GM12878 (cell line): ENCODE measurements at regions not wholly inside any gene's neighbourhood (a gene's known extent, or its start where the extent isn't known, plus 50 kb on each side); places are given as distances from the start of the nearest gene placed in this dataset.

Experiments
- BACH1 ChIP-seq: fragments of 450-650 bp; IDR thresholded peaks from 2 replicates; pipeline ENCODE4 v1.6.1; 2017; ENCODE audit warnings: mild to moderate bottlenecking, borderline replicate concordance
- CHD4 ChIP-seq: fragments of 200-600 bp; sonication (generic); IDR thresholded peaks from 2 replicates; pipeline ENCODE4 v1.6.1; 2016; ENCODE audit warnings: mild to moderate bottlenecking
- CREM ChIP-seq: IDR thresholded peaks from 2 replicates; pipeline ENCODE4 v1.6.1; 2014; ENCODE audit warnings: antibody characterized with exemption, low read depth
- DPF2 ChIP-seq: fragments of 450-650 bp; IDR thresholded peaks from 2 replicates; pipeline ENCODE4 v1.6.1; 2017; ENCODE audit warnings: mild to moderate bottlenecking
- EED ChIP-seq: sonication (generic); IDR thresholded peaks from 2 replicates; pipeline ENCODE4 v1.6.1; 2016; ENCODE audit warnings: antibody characterized with exemption, low read depth
- ETV6 ChIP-seq, 2 experiments: fragments of 450-650 bp in 1 of 2; IDR thresholded peaks in 1 of 2; conservative IDR thresholded peaks in 1 of 2; 2 replicates each; pipeline ENCODE4 v1.6.1; 2014; ENCODE audit warnings: antibody characterized with exemption in 1 of 2, borderline replicate concordance in 1 of 2, low read depth in 1 of 2, mild to moderate bottlenecking in 1 of 2, moderate library complexity in 1 of 2
- EZH2 ChIP-seq: IDR thresholded peaks from 2 replicates; pipeline ENCODE4 v1.6.1; 2012; ENCODE audit warnings: low read depth, mild to moderate bottlenecking, control low read depth, inconsistent platforms, low read length, borderline replicate concordance; ENCODE audit not compliant: control insufficient read depth
- HCFC1 ChIP-seq: fragments of 150-350 bp; IDR thresholded peaks from 2 replicates; pipeline ENCODE4 v1.6.1; 2014; ENCODE audit warnings: low read length
- IKZF1 ChIP-seq: fragments of 450-650 bp; conservative IDR thresholded peaks from 2 replicates; pipeline ENCODE4 v1.6.1; 2017; ENCODE audit warnings: antibody characterized with exemption, mild to moderate bottlenecking
- IKZF2 ChIP-seq, 2 experiments: fragments of 450-650 bp; IDR thresholded peaks; 2 replicates each; pipeline ENCODE4 v1.6.1; 2017; ENCODE audit warnings: mild to moderate bottlenecking in 2 of 2, moderate library complexity in 2 of 2
- MYC ChIP-seq: IDR thresholded peaks from 2 replicates; pipeline ENCODE4 v1.6.1; 2011; ENCODE audit warnings: mild to moderate bottlenecking, low read length, moderate library complexity, inconsistent platforms; ENCODE audit not compliant: insufficient read depth, insufficient replicate concordance, insufficient read length, severe bottlenecking
- NFYB ChIP-seq: IDR thresholded peaks from 2 replicates; pipeline ENCODE4 v1.6.1; 2011; ENCODE audit warnings: low read depth, mild to moderate bottlenecking, low read length, improper control_type of control experiment, moderate library complexity; ENCODE audit not compliant: insufficient read depth
- NR2C2 ChIP-seq: IDR thresholded peaks from 2 replicates; pipeline ENCODE4 v1.6.1; 2011; ENCODE audit warnings: borderline replicate concordance, low read depth; ENCODE audit not compliant: control insufficient read depth, insufficient read length
- NR2F1 ChIP-seq: fragments of 450-650 bp; conservative IDR thresholded peaks from 2 replicates; pipeline ENCODE4 v1.6.1; 2017; ENCODE audit warnings: mild to moderate bottlenecking
- NRF1 ChIP-seq: conservative IDR thresholded peaks from 2 replicates; pipeline ENCODE4 v1.6.1; 2011; ENCODE audit warnings: mild to moderate bottlenecking, low read depth, low read length, improper control_type of control experiment
- POU2F2 ChIP-seq: IDR thresholded peaks from 3 replicates; pipeline ENCODE4 v1.6.1; 2011; ENCODE audit warnings: low read depth, mild to moderate bottlenecking, low read length, borderline replicate concordance
- RAD21 ChIP-seq: IDR thresholded peaks from 2 replicates; pipeline ENCODE4 v1.6.1; 2011; ENCODE audit warnings: mild to moderate bottlenecking, low read depth, low read length, moderate library complexity; ENCODE audit not compliant: insufficient read depth
- RBBP5 ChIP-seq: fragments of 200-600 bp; sonication (generic); conservative IDR thresholded peaks from 2 replicates; pipeline ENCODE4 v1.6.1; 2016
- TAF1 ChIP-seq: IDR thresholded peaks from 2 replicates; pipeline ENCODE4 v1.6.1; 2011; ENCODE audit warnings: mild to moderate bottlenecking, low read depth, low read length, borderline replicate concordance

DNA sequence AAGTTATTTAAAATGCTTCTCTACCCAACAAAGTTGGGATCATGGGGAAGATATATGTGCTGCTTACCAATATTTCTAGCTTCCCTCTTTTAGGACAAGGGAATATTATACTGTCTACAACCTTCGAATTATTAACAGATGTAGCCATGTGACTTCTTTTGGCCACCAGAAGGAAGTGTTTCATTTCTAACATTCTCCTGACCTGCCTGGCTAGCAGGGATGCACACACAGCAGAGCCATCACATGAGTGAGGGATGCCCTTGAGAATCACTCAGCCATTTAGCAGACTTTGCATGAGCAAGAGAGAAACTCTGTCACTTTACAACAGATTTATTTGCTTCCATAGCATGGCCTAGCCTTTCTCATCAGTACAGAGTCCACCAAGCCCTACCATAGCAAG lies 230.7 kb upstream of the MARCKS start (continued):
- no peak for TF ChIP-seq NR2C2
- TF ChIP-seq CHD4, result no peak
- no peak for TF ChIP-seq HCFC1
- 0 out of 2 replicates have a peak, but pooled peaks have one; percentile 20 for TF ChIP-seq BACH1
- no peak for TF ChIP-seq RBBP5
- peak; percentile 32; the same call in 1 of the 2 replicates for TF ChIP-seq IKZF1
- TF ChIP-seq ETV6 (conservative IDR thresholded peaks at IDR 0.05 in 1 of 2, IDR thresholded peaks at IDR 0.05 in 1 of 2; ENCODE audit: borderline replicate concordance in 1 of 2, low read depth in 1 of 2), result no peak
- peak; percentile 43; the same call in 1 of the 2 replicates for TF ChIP-seq EED
- TF ChIP-seq TAF1, result no peak
- TF ChIP-seq MYC, result no peak
- no peak for TF ChIP-seq EZH2
- TF ChIP-seq NFYB, result no peak
- TF ChIP-seq IKZF2 (IDR thresholded peaks at IDR 0.05), result peak in 1 of 2 experiments; percentile 52; a peak in 2 of 4 replicates
- peak; percentile 32; the same call in 1 of the 2 replicates for TF ChIP-seq CREM
- no peak for TF ChIP-seq NR2F1
- no peak for TF ChIP-seq DPF2
- 0 out of 3 replicates have a peak, but pooled peaks have one; percentile 34 for TF ChIP-seq POU2F2
- no peak for TF ChIP-seq NRF1
- peak; percentile 39; the same call in 1 of the 2 replicates for TF ChIP-seq RAD21
